Calu3 (cell line): ENCODE measurements at regions not wholly inside any gene's neighbourhood (a gene's known extent, or its start where the extent isn't known, plus 50 kb on each side); places are given as distances from the start of the nearest gene placed in this dataset.

Source experiments
- BruUV-seq: library from RNA; stranded (reverse); fragments of 400-500 nt; replicated peaks from 2 replicates; lab custom pipeline; 2021; lab: Mats Ljungman, UMichigan
- CTCF ChIA-PET: fragments of 300-600 bp; sonication (Branson Sonifier 250); formaldehyde crosslinking; loops from one replicate; lab custom pipeline; 2022; ENCODE audit warnings: antibody characterized with exemption; lab: Charles Lee
- DNase-seq: peaks from one replicate; pipeline ENCODE4 v3.0.0; 2022
- H3K27ac Mint-ChIP-seq: one replicate; pipeline ENCODE4 v1.8.0; 2022; ENCODE audit warnings: mixed read lengths; ENCODE audit not compliant: unreplicated experiment
- H3K27me3 Mint-ChIP-seq: one replicate; pipeline ENCODE4 v1.8.0; 2022; ENCODE audit warnings: mixed read lengths; ENCODE audit not compliant: unreplicated experiment
- H3K36me3 Mint-ChIP-seq: one replicate; pipeline ENCODE4 v1.8.0; 2022; ENCODE audit warnings: mild to moderate bottlenecking, moderate library complexity, mixed read lengths; ENCODE audit not compliant: insufficient read depth, unreplicated experiment
- H3K4me1 Mint-ChIP-seq: one replicate; pipeline ENCODE4 v1.8.0; 2022; ENCODE audit warnings: mild to moderate bottlenecking, low read depth, mixed read lengths; ENCODE audit not compliant: unreplicated experiment
- H3K4me3 Mint-ChIP-seq: one replicate; pipeline ENCODE4 v1.8.0; 2022; ENCODE audit warnings: mild to moderate bottlenecking, low read depth, moderate library complexity, mixed read lengths; ENCODE audit not compliant: unreplicated experiment
- H3K9me3 Mint-ChIP-seq: one replicate; pipeline ENCODE4 v1.8.0; 2022; ENCODE audit warnings: low read depth, mixed read lengths; ENCODE audit not compliant: unreplicated experiment
- CTCF ChIP-seq: fragments of 200-600 bp; IDR thresholded peaks from one replicate; pipeline ENCODE4 v1.8.0; 2022; ENCODE audit warnings: antibody characterized with exemption; ENCODE audit not compliant: unreplicated experiment
- intact Hi-C: fragments of 100-400 bp; cut with micrococcal nuclease; formaldehyde crosslinking; loops from one replicate; pipeline ENCODE4 v1.10.0; 2022; ENCODE audit not compliant: unreplicated experiment

- Mint-ChIP-seq H3K4me1 (no peaks in the 10 kb centered on the region), H3K27me3 (no peaks in the 10 kb centered on the region), H3K4me3 (no peak overlapping the region), H3K27ac (no peak overlapping the region), H3K9me3 (peaks cover 7% of the 10 kb centered on the region), H3K36me3 (no peaks in the 10 kb centered on the region)
- DNase-seq: no peak
- no peak for TF ChIP-seq CTCF
- no TSS peak for BruUV-seq
- CTCF ChIA-PET: no interaction called here
- intact Hi-C loops: no loop called here
Observed at GRCh38 chr1:101713760-101714159, 283.0 kb downstream of the OLFM3 start.

- Mint-ChIP-seq H3K9me3 (peaks cover 8% of the 10 kb centered on the region), H3K27me3 (no peaks in the 10 kb centered on the region), H3K27ac (no peak overlapping the region), H3K36me3 (no peaks in the 10 kb centered on the region), H3K4me1 (no peaks in the 10 kb centered on the region), H3K4me3 (no peak overlapping the region)
- CTCF ChIA-PET: no interaction called here
- BruUV-seq: no TSS peak
- intact Hi-C loops: no loop called here
- TF ChIP-seq CTCF: no peak
- no peak for DNase-seq
Observed at GRCh38 chr1:101723415-101723814, 273.3 kb downstream of the OLFM3 start.

GRCh38 chr1:101728029-101728428 lies 268.7 kb downstream of the OLFM3 start:
- no peaks in the 10 kb centered on the region for H3K27me3 Mint-ChIP-seq
- H3K27ac Mint-ChIP-seq: no peak overlapping the region
- no TSS peak for BruUV-seq
- intact Hi-C loops: no loop called here
- CTCF ChIA-PET: no interaction called here
- H3K4me3 Mint-ChIP-seq: no peak overlapping the region
- TF ChIP-seq CTCF: no peak
- H3K36me3 Mint-ChIP-seq: no peaks in the 10 kb centered on the region
- H3K9me3 Mint-ChIP-seq: no peaks in the 10 kb centered on the region
- H3K4me1 Mint-ChIP-seq: no peaks in the 10 kb centered on the region
- DNase-seq: no peak

GRCh38 chr1:101730559-101730958 lies 266.2 kb downstream of the OLFM3 start:
- no TSS peak for BruUV-seq
- intact Hi-C loops: no loop called here
- Mint-ChIP-seq H3K27me3 (no peaks in the 10 kb centered on the region), H3K9me3 (no peaks in the 10 kb centered on the region), H3K4me1 (peaks cover 8% of the 10 kb centered on the region), H3K36me3 (no peaks in the 10 kb centered on the region), H3K27ac (no peak overlapping the region), H3K4me3 (no peak overlapping the region)
- no peak for DNase-seq
- no peak for TF ChIP-seq CTCF
- CTCF ChIA-PET: no interaction called here

GRCh38 chr1:101732261-101732660 lies 264.5 kb downstream of the OLFM3 start:
- intact Hi-C loops: no loop called here
- no peak overlapping the region for H3K27ac Mint-ChIP-seq
- no peak overlapping the region for H3K4me3 Mint-ChIP-seq
- CTCF ChIA-PET: no interaction called here
- TF ChIP-seq CTCF: no peak
- peaks cover 8% of the 10 kb centered on the region for H3K4me1 Mint-ChIP-seq
- H3K9me3 Mint-ChIP-seq: no peaks in the 10 kb centered on the region
- BruUV-seq: no TSS peak
- no peaks in the 10 kb centered on the region for H3K36me3 Mint-ChIP-seq
- no peak for DNase-seq
- no peaks in the 10 kb centered on the region for H3K27me3 Mint-ChIP-seq
